ENCODE measurements at regions not wholly inside any gene's neighbourhood (a gene's known extent, or its start where the extent isn't known, plus 50 kb on each side); places are given as distances from the start of the nearest gene placed in this dataset.

GRCh38 chr9:129289131-129289731 lies 111.2 kb upstream of the IER5L start:
- 75% methylated on average over 13 of the region's 13 CpGs; no CpG with 5 or more reads in 1 of the 2 experiments for WGBS, 2 experiments (ENCODE audit: extremely low coverage in 1 of 2, insufficient coverage in 1 of 2, insufficient read length in 1 of 2, insufficient replicate concordance in 2 of 2, low coverage in 1 of 2, low lambda C conversion rate in 2 of 2, missing lambda C conversion rate in 1 of 2)
- H3K4ac ChIP-seq (replicated peaks; ENCODE audit: insufficient read length, low read depth, low read length) = no peak overlapping the region
- ChIA-PET POLR2A (ENCODE audit: partially characterized antibody) (interaction anchor here (1.6 kb wide), 1 partner anchor 11 kb away, joined by 8 read pairs; no protein-coding TSS in a partner anchor), CTCF (ENCODE audit: partially characterized antibody) (interaction anchor here (0.6 kb wide), 1 partner anchor 12 kb away, joined by 4 read pairs; no protein-coding TSS in a partner anchor)
- 0 out of 2 replicates have a peak overlapping the region, but pooled peaks have one; percentile 41 for H2AFZ ChIP-seq (ENCODE audit: low read length)
- no peak overlapping the region for H4K5ac ChIP-seq (ENCODE audit: insufficient read length, low read depth, low read length)
- H3K79me2 ChIP-seq (ENCODE audit: control insufficient read depth in 1 of 2, insufficient read depth in 2 of 2, low read length in 2 of 2) = no peaks in the 10 kb centered on the region
- no peak overlapping the region for H3K14ac ChIP-seq (ENCODE audit: insufficient read length)
- no peak overlapping the region for H4K8ac ChIP-seq (ENCODE audit: extremely low read depth, insufficient read depth, low read length)
- TF ChIP-seq YY1 (IDR thresholded peaks at IDR 0.05; ENCODE audit: low read depth, low read length) (no peak), SAP30 (IDR thresholded peaks at IDR 0.05; ENCODE audit: insufficient read depth, insufficient replicate concordance, low read length) (no peak), TEAD4 (IDR thresholded peaks at IDR 0.05; ENCODE audit: low read depth, low read length) (no peak), POLR2A (IDR thresholded peaks at IDR 0.05; ENCODE audit: control extremely low read depth in 1 of 2, low read depth in 2 of 2, low read length in 2 of 2) (no peak)
- H3K36me3 ChIP-seq (ENCODE audit: control insufficient read depth in 2 of 4, insufficient read depth in 4 of 4, low read length in 3 of 4) = no peaks in the 10 kb centered on the region
- H2BK15ac ChIP-seq (ENCODE audit: low read length) = no peak overlapping the region
- H4K20me1 ChIP-seq (replicated peaks in 1 of 2; ENCODE audit: control insufficient read depth in 1 of 2, insufficient read depth in 2 of 2, low read length in 2 of 2) = no peaks in the 10 kb centered on the region
- no peak overlapping the region for H2BK120ac ChIP-seq (replicated peaks; ENCODE audit: low read depth, low read length)
- FAIRE-seq = no peak
- peak in 1 of 2 experiments; percentile 44 for DNase-seq (ENCODE audit: low read depth in 1 of 2, low spot score in 2 of 2)
- H3K9ac ChIP-seq (replicated peaks in 1 of 4; ENCODE audit: extremely low read depth in 1 of 4, low read depth in 3 of 4, low read length in 3 of 4) = no peak overlapping the region
- H3K4me1 ChIP-seq (replicated peaks in 1 of 4; ENCODE audit: control insufficient read depth in 3 of 4, insufficient read depth in 4 of 4, low read length in 3 of 4) = peaks cover 0 to 11% (median 4%) of the 10 kb centered on the region in 4 experiments; a peak in 2 of 7 replicates
- H2BK12ac ChIP-seq (ENCODE audit: low read depth, low read length) = peak overlapping the region; percentile 60; the same call in 1 of the 2 replicates
- H4K91ac ChIP-seq (replicated peaks; ENCODE audit: insufficient read length, low read length) = no peak overlapping the region
- no peak overlapping the region for H2AK5ac ChIP-seq (ENCODE audit: low read depth, low read length)
- no peaks in the 10 kb centered on the region for H3K9me3 ChIP-seq (ENCODE audit: insufficient read depth in 2 of 2, low read depth in 1 of 2, low read length in 1 of 2)
- H3K27me3 ChIP-seq (replicated peaks in 1 of 4; ENCODE audit: control insufficient read depth in 3 of 4, extremely low read depth in 1 of 4, insufficient read depth in 3 of 4, low read length in 3 of 4) = no peaks in the 10 kb centered on the region
- H3K27ac ChIP-seq (ENCODE audit: low read depth, low read length) = no peak overlapping the region
- H3K56ac ChIP-seq (replicated peaks; ENCODE audit: insufficient read length, low read depth, low read length) = no peak overlapping the region
- H2BK20ac ChIP-seq (ENCODE audit: low read length) = no peak overlapping the region
- no peaks in the 10 kb centered on the region for H3K79me1 ChIP-seq (ENCODE audit: low read depth, low read length)
- H3K4me3 ChIP-seq (ENCODE audit: extremely low read depth in 1 of 4, insufficient read depth in 2 of 4, low read depth in 3 of 4, low read length in 4 of 4) = no peak overlapping the region
- H3K4me2 ChIP-seq (ENCODE audit: insufficient read depth in 1 of 2, low read depth in 2 of 2, low read length in 2 of 2) = no peak overlapping the region
- no peak overlapping the region for H3K18ac ChIP-seq (ENCODE audit: extremely low read depth, low read length)
- H2BK5ac ChIP-seq (ENCODE audit: low read depth, low read length) = no peak overlapping the region
- H3K23me2 ChIP-seq (ENCODE audit: low read depth, low read length) = no peaks in the 10 kb centered on the region
- H3K23ac ChIP-seq (ENCODE audit: insufficient read length) = no peak overlapping the region
